Neural progenitor cell (in vitro differentiated cells): ENCODE measurements at regions not wholly inside any gene's neighbourhood (a gene's known extent, or its start where the extent isn't known, plus 50 kb on each side); places are given as distances from the start of the nearest gene placed in this dataset.

Experiments used
- CTCF ChIP-seq: fragments of 200-600 bp; sonication (generic); IDR thresholded peaks from 2 replicates; pipeline ENCODE4 v1.5.1; 2017; ENCODE audit warnings: antibody characterized with exemption, mild to moderate bottlenecking
- EZH2 ChIP-seq: fragments of 200-600 bp; sonication (generic); IDR thresholded peaks from 2 replicates; pipeline ENCODE4 v1.6.1; 2017; ENCODE audit warnings: antibody characterized with exemption, mild to moderate bottlenecking, moderate library complexity
- EZH2phosphoT487 ChIP-seq: fragments of 200-600 bp; sonication (generic); IDR thresholded peaks from 2 replicates; pipeline ENCODE4 v1.6.1; 2017; ENCODE audit warnings: antibody characterized with exemption

GRCh38 chr3:25297667-25298585 lies 130.1 kb upstream of the RARB start:
- TF ChIP-seq CTCF: no peak
- TF ChIP-seq EZH2: no peak
- no peak for TF ChIP-seq EZH2phosphoT487
